ENCODE measurements at regions not wholly inside any gene's neighbourhood (a gene's known extent, or its start where the extent isn't known, plus 50 kb on each side); places are given as distances from the start of the nearest gene placed in this dataset.

DNA sequence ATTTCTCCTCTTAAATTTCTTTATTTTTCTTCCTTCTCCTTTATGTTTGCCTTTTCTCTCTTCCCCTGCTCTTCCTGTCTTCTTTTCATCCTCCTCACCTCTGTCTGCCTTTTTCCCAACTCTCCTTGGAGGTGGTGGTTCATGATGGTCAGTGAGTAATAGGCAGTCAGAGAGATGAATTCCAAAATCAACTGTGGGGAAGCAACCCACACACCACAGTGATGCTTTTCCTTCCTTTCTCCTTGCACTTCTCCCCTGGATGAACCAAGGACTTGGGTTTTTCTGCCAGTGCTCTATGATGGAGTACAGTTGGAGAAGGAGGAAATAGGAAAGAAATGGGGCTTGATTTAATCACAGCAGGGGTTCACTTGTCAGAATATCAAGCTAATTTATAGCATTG lies 153.8 kb downstream of the DCK start (continued):
- no peak for TF ChIP-seq HDAC6 (IDR thresholded peaks at IDR 0.05; ENCODE audit: low read depth, low read length)
- TF ChIP-seq CBX5 (IDR thresholded peaks at IDR 0.05; ENCODE audit: low read depth, low read length), result no peak
- TF ChIP-seq RXRA (IDR thresholded peaks at IDR 0.05; ENCODE audit: insufficient read depth, low read depth, low read length), result no peak
